Panc1 (cell line): ENCODE measurements at regions not wholly inside any gene's neighbourhood (a gene's known extent, or its start where the extent isn't known, plus 50 kb on each side); places are given as distances from the start of the nearest gene placed in this dataset.

Experiments
- ATAC-seq: fragments of 200-7000 bp; cut with Tn5 transposase; 2 replicates; pipeline ENCODE4 v1.9.1; 2020; ENCODE audit warnings: mild to moderate bottlenecking, moderate library complexity
- BruUV-seq: library from RNA; stranded (reverse); fragments of 400-500 nt; replicated peaks from 2 replicates; lab custom pipeline; 2021; lab: Mats Ljungman, UMichigan
- CTCF ChIA-PET: fragments of 300-600 bp; sonication (Branson Sonifier 250); formaldehyde crosslinking; loops from one replicate; lab custom pipeline; 2022; ENCODE audit warnings: antibody characterized with exemption; lab: Charles Lee
- POLR2A ChIA-PET: fragments of 300-600 bp; sonication (Branson Sonifier 250); formaldehyde crosslinking; loops from one replicate; lab custom pipeline; 2022; ENCODE audit warnings: antibody characterized with exemption; lab: Charles Lee
- DNase-seq: peaks from one replicate; pipeline ENCODE4 v3.0.0-alpha.2; 2010; ENCODE audit warnings: low read depth, low spot score
- H3K27ac ChIP-seq: 2 replicates; pipeline ENCODE4 v1.5.1; 2011; ENCODE audit warnings: mild to moderate bottlenecking, low read length, inconsistent platforms
- H3K27me3 ChIP-seq: fragments of 200-500 bp; sonication (Bioruptor generic); 2 replicates; pipeline ENCODE4 v1.6.0; 2014; ENCODE audit warnings: low read length, inconsistent platforms; ENCODE audit not compliant: control insufficient read depth, insufficient read depth
- H3K36me3 ChIP-seq: fragments of 200-500 bp; sonication (Bioruptor generic); 2 replicates; pipeline ENCODE4 v1.5.1; 2014; ENCODE audit warnings: inconsistent platforms, mild to moderate bottlenecking, low read length, moderate library complexity; ENCODE audit not compliant: control insufficient read depth, insufficient read depth
- H3K4me1 ChIP-seq: 2 replicates; pipeline ENCODE4 v1.5.1; 2011; ENCODE audit warnings: inconsistent platforms, mild to moderate bottlenecking, low read length, moderate library complexity; ENCODE audit not compliant: control insufficient read depth, insufficient read depth
- H3K4me3 ChIP-seq, 2 experiments: 2 replicates each; pipeline ENCODE4 v1.5.1; 2011 to 2012; ENCODE audit warnings: low read depth in 2 of 2, low read length in 2 of 2, mild to moderate bottlenecking in 2 of 2, inconsistent platforms in 1 of 2, moderate library complexity in 1 of 2
- H3K9me3 ChIP-seq: fragments of 200-500 bp; sonication (Bioruptor generic); 2 replicates; pipeline ENCODE4 v1.5.1; 2014; ENCODE audit warnings: low read depth, mild to moderate bottlenecking, inconsistent platforms, low read length, moderate library complexity; ENCODE audit not compliant: control insufficient read depth, insufficient read depth
- CTCF ChIP-seq: fragments of 450-650 bp; IDR thresholded peaks from 2 replicates; pipeline ENCODE4 v1.5.1; 2017; ENCODE audit warnings: mild to moderate bottlenecking
- POLR2AphosphoS5 ChIP-seq: IDR thresholded peaks from 2 replicates; pipeline ENCODE4 v1.6.1; 2012; ENCODE audit warnings: mild to moderate bottlenecking, low read depth, low read length, moderate library complexity
- SIN3A ChIP-seq: IDR thresholded peaks from 2 replicates; pipeline ENCODE4 v1.6.1; 2012; ENCODE audit warnings: low read depth, mild to moderate bottlenecking, low read length, moderate library complexity, borderline replicate concordance; ENCODE audit not compliant: insufficient read depth
- TCF7L2 ChIP-seq: IDR thresholded peaks from 2 replicates; pipeline ENCODE4 v1.6.1; 2011; ENCODE audit warnings: mild to moderate bottlenecking, low read depth, low read length, inconsistent platforms
- in situ Hi-C: cut with HindIII; loops from 2 replicates; pipeline ENCODE4 v1.10.0; 2016; ENCODE audit warnings: low sequenced_read_pairs, low pct_unique_long_range_greater_than_20kb
- intact Hi-C: fragments of 100-400 bp; cut with micrococcal nuclease; formaldehyde crosslinking; loops from one replicate; pipeline ENCODE4 v1.10.0; 2022; ENCODE audit not compliant: unreplicated experiment
- TF ChIP-seq, protein P1 (sequence below), 2 experiments: IDR thresholded peaks; 2 replicates each; pipeline ENCODE4 v1.6.1; 2011 to 2012; ENCODE audit warnings: low read depth in 2 of 2, control low read depth in 1 of 2, low read length in 1 of 2, mild to moderate bottlenecking in 1 of 2, moderate library complexity in 1 of 2; ENCODE audit not compliant: insufficient read depth in 1 of 2

GRCh38 chrX:10047133-10047532 lies 80.0 kb downstream of the CLDN34 start:
- TF ChIP-seq, protein P1, sequence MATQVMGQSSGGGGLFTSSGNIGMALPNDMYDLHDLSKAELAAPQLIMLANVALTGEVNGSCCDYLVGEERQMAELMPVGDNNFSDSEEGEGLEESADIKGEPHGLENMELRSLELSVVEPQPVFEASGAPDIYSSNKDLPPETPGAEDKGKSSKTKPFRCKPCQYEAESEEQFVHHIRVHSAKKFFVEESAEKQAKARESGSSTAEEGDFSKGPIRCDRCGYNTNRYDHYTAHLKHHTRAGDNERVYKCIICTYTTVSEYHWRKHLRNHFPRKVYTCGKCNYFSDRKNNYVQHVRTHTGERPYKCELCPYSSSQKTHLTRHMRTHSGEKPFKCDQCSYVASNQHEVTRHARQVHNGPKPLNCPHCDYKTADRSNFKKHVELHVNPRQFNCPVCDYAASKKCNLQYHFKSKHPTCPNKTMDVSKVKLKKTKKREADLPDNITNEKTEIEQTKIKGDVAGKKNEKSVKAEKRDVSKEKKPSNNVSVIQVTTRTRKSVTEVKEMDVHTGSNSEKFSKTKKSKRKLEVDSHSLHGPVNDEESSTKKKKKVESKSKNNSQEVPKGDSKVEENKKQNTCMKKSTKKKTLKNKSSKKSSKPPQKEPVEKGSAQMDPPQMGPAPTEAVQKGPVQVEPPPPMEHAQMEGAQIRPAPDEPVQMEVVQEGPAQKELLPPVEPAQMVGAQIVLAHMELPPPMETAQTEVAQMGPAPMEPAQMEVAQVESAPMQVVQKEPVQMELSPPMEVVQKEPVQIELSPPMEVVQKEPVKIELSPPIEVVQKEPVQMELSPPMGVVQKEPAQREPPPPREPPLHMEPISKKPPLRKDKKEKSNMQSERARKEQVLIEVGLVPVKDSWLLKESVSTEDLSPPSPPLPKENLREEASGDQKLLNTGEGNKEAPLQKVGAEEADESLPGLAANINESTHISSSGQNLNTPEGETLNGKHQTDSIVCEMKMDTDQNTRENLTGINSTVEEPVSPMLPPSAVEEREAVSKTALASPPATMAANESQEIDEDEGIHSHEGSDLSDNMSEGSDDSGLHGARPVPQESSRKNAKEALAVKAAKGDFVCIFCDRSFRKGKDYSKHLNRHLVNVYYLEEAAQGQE (IDR thresholded peaks at IDR 0.05; ENCODE audit: insufficient read depth in 1 of 2, low read depth in 2 of 2, low read length in 1 of 2): no peak
- TF ChIP-seq SIN3A (no peak), CTCF (no peak), POLR2AphosphoS5 (no peak), TCF7L2 (no peak)
- in situ Hi-C loops (no loop called here), intact Hi-C loops (no loop called here)
- ChIA-PET POLR2A (no interaction called here), CTCF (no interaction called here)
- Histone ChIP-seq H3K4me3 (no peak overlapping the region), H3K27ac (no peak overlapping the region), H3K36me3 (no peaks in the 10 kb centered on the region), H3K27me3 (no peaks in the 10 kb centered on the region), H3K4me1 (no peaks in the 10 kb centered on the region), H3K9me3 (no peaks in the 10 kb centered on the region)
- DNase-seq: no peak
- no peak for ATAC-seq
- BruUV-seq: no TSS peak

DNA sequence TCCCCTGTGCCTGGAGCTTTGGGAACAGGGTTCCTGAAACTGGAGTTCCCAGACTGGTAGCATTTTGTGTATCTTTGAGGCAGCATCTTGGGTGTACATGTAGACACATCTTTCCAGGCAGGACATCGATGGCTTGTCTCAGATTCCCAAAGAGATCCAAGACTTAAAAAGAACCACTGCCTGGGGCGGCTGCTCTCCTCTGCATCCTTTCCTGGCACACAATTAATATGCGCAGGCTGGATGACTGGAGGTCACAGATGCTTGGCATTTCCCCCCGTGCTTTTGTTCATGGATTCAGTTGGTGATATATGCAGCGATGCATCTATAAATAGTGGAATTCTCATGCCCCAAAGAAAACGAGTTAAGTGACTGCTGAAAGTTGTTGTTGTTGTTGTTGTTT lies 80.5 kb downstream of the CLDN34 start:
- Histone ChIP-seq H3K27me3 (no peaks in the 10 kb centered on the region), H3K36me3 (no peaks in the 10 kb centered on the region), H3K4me3 (no peak overlapping the region), H3K27ac (no peak overlapping the region), H3K9me3 (no peaks in the 10 kb centered on the region), H3K4me1 (no peaks in the 10 kb centered on the region)
- no peak for DNase-seq
- in situ Hi-C loops (no loop called here), intact Hi-C loops (no loop called here)
- ChIA-PET POLR2A (no interaction called here), CTCF (no interaction called here)
- no peak for TF ChIP-seq SIN3A
- TF ChIP-seq CTCF: no peak
- TF ChIP-seq TCF7L2: no peak
- TF ChIP-seq, protein P1 (IDR thresholded peaks at IDR 0.05; ENCODE audit: insufficient read depth in 1 of 2, low read depth in 2 of 2, low read length in 1 of 2): no peak
- TF ChIP-seq POLR2AphosphoS5: no peak
- no peak for ATAC-seq
- BruUV-seq: no TSS peak
